ENCODE measurements at regions not wholly inside any gene's neighbourhood (a gene's known extent, or its start where the extent isn't known, plus 50 kb on each side); places are given as distances from the start of the nearest gene placed in this dataset.

DNA sequence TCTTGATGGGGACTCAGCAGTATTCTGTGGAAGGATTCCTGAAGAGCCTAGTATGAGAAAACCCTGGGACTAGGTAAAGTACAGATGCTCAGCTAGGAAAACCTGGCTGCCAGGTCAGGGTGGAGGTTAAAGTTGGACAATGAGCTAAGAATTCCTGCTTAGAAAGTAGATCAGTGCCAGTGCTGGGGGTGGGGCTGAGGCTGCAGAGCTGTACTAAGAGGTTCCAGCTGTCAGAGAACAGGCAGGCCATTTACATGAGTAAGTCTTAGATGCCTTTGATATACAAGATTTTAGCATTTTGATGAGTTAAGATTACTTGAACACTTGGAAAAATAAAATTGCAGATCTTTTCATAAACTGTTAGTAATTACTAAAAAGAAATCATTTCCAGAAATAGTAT, 332.3 kb upstream of the NUDT12 start:
- no peaks in the 10 kb centered on the region for H3K4me1 ChIP-seq (ENCODE audit: control insufficient read depth in 1 of 2, insufficient read depth in 2 of 2, low read length in 2 of 2)
- intact Hi-C loops (cut with micrococcal nuclease), result no loop called here
- no peaks in the 10 kb centered on the region for H3K36me3 ChIP-seq (ENCODE audit: control insufficient read depth in 1 of 2, insufficient read depth in 2 of 2, low read length in 2 of 2)
- CTCF ChIA-PET, result no interaction called here
- DNase-seq (ENCODE audit: low read depth, low spot score) (no peak), ATAC-seq (no peak)
- no peaks in the 10 kb centered on the region for H3K9me3 ChIP-seq (ENCODE audit: control insufficient read depth in 1 of 2, insufficient read depth in 1 of 2, low read depth in 1 of 2, low read length in 2 of 2)
- H2AFZ ChIP-seq (ENCODE audit: low read depth, low read length, poor library complexity, severe bottlenecking), result peak overlapping the region; percentile 0
- BruUV-seq (replicated peaks), result no TSS peak
- no peak overlapping the region for H3K9ac ChIP-seq (ENCODE audit: low read length)
- POLR2A ChIA-PET, result no interaction called here
- H3K4me3 ChIP-seq (replicated peaks in 1 of 2; ENCODE audit: low read depth in 1 of 2, low read length in 2 of 2), result no peak overlapping the region
- H3K27ac ChIP-seq (ENCODE audit: low read depth, low read length), result no peak overlapping the region
- RAD21 ChIA-PET (ENCODE audit: low non-redundant PET in 1 of 2, low total read pairs in 2 of 2, uncharacterized antibody in 2 of 2, unreplicated experiment in 2 of 2), result no interaction called here
- TF ChIP-seq ZNF274 (IDR thresholded peaks at IDR 0.05; ENCODE audit: low read depth, low read length) (no peak), RAD21 (IDR thresholded peaks at IDR 0.05; ENCODE audit: low read depth) (no peak), FOSL1 (IDR thresholded peaks at IDR 0.05; ENCODE audit: low read depth) (no peak), YY1 (IDR thresholded peaks at IDR 0.05; ENCODE audit: extremely low read depth, insufficient replicate concordance, low read depth, low read length) (no peak)
- H3K79me2 ChIP-seq (ENCODE audit: insufficient read depth, low read length), result no peaks in the 10 kb centered on the region
- no peaks in the 10 kb centered on the region for H4K20me1 ChIP-seq (ENCODE audit: insufficient read depth)
- H3K9me2 ChIP-seq (ENCODE audit: insufficient read depth), result no peaks in the 10 kb centered on the region
- no peaks in the 10 kb centered on the region for H3K27me3 ChIP-seq (ENCODE audit: insufficient read depth, low read length)
- no peak overlapping the region for H3K4me2 ChIP-seq (ENCODE audit: low read length)

DNA sequence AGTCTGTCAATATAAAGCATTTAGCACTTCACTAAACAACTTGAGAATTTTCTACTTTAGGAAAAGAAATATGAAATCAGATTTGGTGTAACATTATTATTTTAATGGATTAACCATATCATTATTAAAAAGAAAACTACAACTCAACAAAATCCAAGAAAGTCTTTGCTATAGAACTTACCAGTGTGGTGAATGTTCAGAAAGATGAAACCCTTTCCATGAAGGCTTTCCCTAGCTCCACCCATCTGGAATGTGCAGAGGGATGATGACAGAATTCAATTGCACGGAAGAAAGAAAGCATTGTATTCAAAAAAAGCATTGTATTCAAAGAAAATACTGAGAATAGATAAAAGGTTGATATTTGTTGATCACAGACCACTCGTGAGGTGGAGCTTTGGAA, 328.6 kb upstream of the NUDT12 start:
- CTCF ChIA-PET, result no interaction called here

More for the DNA sequence above, 328.6 kb upstream of the NUDT12 start:
- Histone ChIP-seq H3K9me3 (ENCODE audit: control insufficient read depth in 1 of 2, insufficient read depth in 1 of 2, low read depth in 1 of 2, low read length in 2 of 2) (no peaks in the 10 kb centered on the region), H3K4me1 (ENCODE audit: control insufficient read depth in 1 of 2, insufficient read depth in 2 of 2, low read length in 2 of 2) (no peaks in the 10 kb centered on the region), H3K36me3 (ENCODE audit: control insufficient read depth in 1 of 2, insufficient read depth in 2 of 2, low read length in 2 of 2) (no peaks in the 10 kb centered on the region), H3K4me2 (ENCODE audit: low read length) (no peak overlapping the region), H3K4me3 (replicated peaks in 1 of 2; ENCODE audit: low read depth in 1 of 2, low read length in 2 of 2) (no peak overlapping the region), H4K20me1 (ENCODE audit: insufficient read depth) (no peaks in the 10 kb centered on the region), H3K9ac (ENCODE audit: low read length) (no peak overlapping the region), H2AFZ (ENCODE audit: low read depth, low read length, poor library complexity, severe bottlenecking) (peak overlapping the region; percentile 32), H3K79me2 (ENCODE audit: insufficient read depth, low read length) (no peaks in the 10 kb centered on the region), H3K27me3 (ENCODE audit: insufficient read depth, low read length) (no peaks in the 10 kb centered on the region), H3K9me2 (ENCODE audit: insufficient read depth) (no peaks in the 10 kb centered on the region), H3K27ac (ENCODE audit: low read depth, low read length) (no peak overlapping the region)
- intact Hi-C loops (cut with micrococcal nuclease), result no loop called here
- DNase-seq (ENCODE audit: low read depth, low spot score) (no peak), ATAC-seq (no peak)
- RAD21 ChIA-PET (ENCODE audit: low non-redundant PET in 1 of 2, low total read pairs in 2 of 2, uncharacterized antibody in 2 of 2, unreplicated experiment in 2 of 2), result no interaction called here
- no TSS peak for BruUV-seq (replicated peaks)
- POLR2A ChIA-PET, result no interaction called here
- TF ChIP-seq JUND (IDR thresholded peaks at IDR 0.05) (no peak), SP1 (IDR thresholded peaks at IDR 0.05; ENCODE audit: low read depth) (no peak), SIN3A (IDR thresholded peaks at IDR 0.05; ENCODE audit: low read depth) (no peak), ZFX (IDR thresholded peaks at IDR 0.05) (no peak), YY1 (IDR thresholded peaks at IDR 0.05; ENCODE audit: extremely low read depth, insufficient replicate concordance, low read depth, low read length) (no peak)

Data from HCT116 (cell line).